ENCODE measurements at regions not wholly inside any gene's neighbourhood (a gene's known extent, or its start where the extent isn't known, plus 50 kb on each side); places are given as distances from the start of the nearest gene placed in this dataset.

DNA sequence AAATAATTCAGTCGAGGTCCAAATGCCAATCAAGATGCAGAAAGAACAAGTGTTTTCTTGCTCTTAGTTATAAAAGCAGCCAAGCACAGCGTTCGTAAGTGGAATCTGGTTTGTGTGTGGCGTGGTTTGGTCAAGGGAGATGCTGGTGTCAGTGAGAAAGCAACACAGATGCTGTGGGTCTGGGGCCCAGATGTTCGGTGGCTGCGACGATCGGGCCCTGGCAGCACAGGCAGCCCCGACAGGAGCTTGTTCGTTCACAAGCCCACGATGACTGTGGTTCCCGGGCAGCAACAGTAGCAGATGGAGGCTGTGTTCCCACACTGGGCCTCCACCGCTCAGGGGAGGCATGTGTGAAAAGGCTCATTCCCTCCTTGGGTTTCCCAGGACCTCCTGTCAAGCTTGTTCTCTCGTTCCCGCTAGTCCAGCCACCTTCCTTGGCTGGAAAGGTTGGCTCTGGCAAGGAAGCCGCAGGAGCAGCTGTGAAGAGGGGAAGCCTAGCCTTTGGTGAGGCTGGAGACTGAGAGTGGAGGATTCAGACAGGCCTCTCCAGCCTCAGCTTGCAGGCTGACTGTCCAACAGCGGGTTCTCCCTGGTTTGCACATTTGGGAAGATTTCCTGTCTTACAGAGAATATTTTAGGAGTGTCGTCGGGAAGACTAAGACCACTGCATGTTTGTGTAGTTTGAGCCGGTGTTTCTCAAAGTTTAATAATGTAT, 304.7 kb downstream of the QKI start:
- TF ChIP-seq SP1 (IDR thresholded peaks at IDR 0.05) (no peak), ELF4 (IDR thresholded peaks at IDR 0.05) (no peak), CTBP1 (IDR thresholded peaks at IDR 0.05; ENCODE audit: borderline replicate concordance) (no peak), TARDBP (IDR thresholded peaks at IDR 0.05) (no peak), SUZ12 (IDR thresholded peaks at IDR 0.05) (no peak), FOXA1 (IDR thresholded peaks at IDR 0.05) (no peak), NFRKB (IDR thresholded peaks at IDR 0.05) (no peak), FOXM1 (IDR thresholded peaks at IDR 0.05; ENCODE audit: borderline replicate concordance) (no peak), FOXK2 (IDR thresholded peaks at IDR 0.05) (no peak), ZNF384 (IDR thresholded peaks at IDR 0.05) (no peak), ARNT (IDR thresholded peaks at IDR 0.05) (no peak)

Measured in HEK293T (cell line).